ENCODE measurements at regions not wholly inside any gene's neighbourhood (a gene's known extent, or its start where the extent isn't known, plus 50 kb on each side); places are given as distances from the start of the nearest gene placed in this dataset.
A peak's percentile ranks its signal among the peaks of the same experiment; 100 is the strongest.

DNA sequence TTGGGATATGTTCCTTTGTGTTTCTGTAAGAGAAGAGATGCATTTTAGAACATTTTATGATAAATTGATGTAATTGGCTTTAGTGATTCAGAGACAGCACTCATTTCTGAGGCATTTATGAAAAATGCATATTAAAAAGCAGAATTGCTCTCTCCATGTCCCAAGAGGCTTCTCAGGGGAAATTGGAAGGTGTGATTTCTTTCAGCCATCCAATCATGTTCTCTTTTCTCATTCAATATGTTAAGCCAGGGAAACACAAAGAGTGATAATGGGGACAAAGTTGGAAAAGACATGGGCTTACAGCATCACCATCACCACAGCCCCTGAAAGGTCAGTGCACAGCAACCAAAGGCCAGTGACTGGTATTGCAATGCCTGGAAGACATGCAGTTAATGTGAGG is 129.9 kb upstream of the COL1A2 start:
- no peaks in the 10 kb centered on the region for H3K4me1 ChIP-seq (ENCODE audit: insufficient read depth, low read length)
- H3K27me3 ChIP-seq (ENCODE audit: insufficient read depth, low read length) = no peaks in the 10 kb centered on the region
- no peak overlapping the region for H3K27ac Mint-ChIP-seq
- ChIA-PET CTCF (ENCODE audit: partially characterized antibody) (no interaction called here), POLR2A (ENCODE audit: partially characterized antibody) (no interaction called here)
- H3K4me3 ChIP-seq (ENCODE audit: low read length in 2 of 2) = no peak overlapping the region
- DNase-seq = no peak
- no peaks in the 10 kb centered on the region for H3K36me3 ChIP-seq (ENCODE audit: insufficient read depth, low read length)
- no peak overlapping the region for H3K4me3 Mint-ChIP-seq
- no peak overlapping the region for H3K27ac ChIP-seq (ENCODE audit: low read depth, low read length)
- H3K4me1 Mint-ChIP-seq = no peaks in the 10 kb centered on the region
- H3K27me3 Mint-ChIP-seq = peaks cover 0 to 4% of the 10 kb centered on the region in 2 donors
- no peaks in the 10 kb centered on the region for H3K9me3 ChIP-seq (ENCODE audit: control insufficient read depth in 1 of 2, low read length in 2 of 2)
- peaks cover 0 to 3% (median 0%) of the 10 kb centered on the region in 8 donors for H3K9me3 Mint-ChIP-seq
- intact Hi-C loops (cut with micrococcal nuclease) = no loop called here
- no peaks in the 10 kb centered on the region for H3K36me3 Mint-ChIP-seq

DNA sequence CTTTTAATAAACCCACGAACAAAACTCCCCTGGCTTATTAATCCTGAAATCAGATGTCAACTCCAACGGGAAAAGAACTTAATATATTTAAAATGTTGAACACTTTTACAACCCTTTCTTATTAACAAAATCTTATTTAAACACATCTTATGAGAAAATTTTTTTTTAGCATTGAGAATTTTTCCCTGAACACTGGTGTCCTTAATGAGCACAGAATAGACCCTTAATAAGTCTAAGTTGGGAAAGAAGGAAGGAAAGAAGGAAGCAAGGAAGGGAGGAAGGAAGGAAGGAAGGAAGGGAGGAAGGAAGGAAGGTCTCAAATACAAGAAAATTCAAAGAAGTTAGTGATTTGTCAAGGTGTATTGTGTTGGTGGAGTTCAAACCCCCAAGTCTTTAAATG is 129.2 kb upstream of the COL1A2 start:
- ChIA-PET POLR2A (ENCODE audit: partially characterized antibody) (no interaction called here), CTCF (ENCODE audit: partially characterized antibody) (no interaction called here)
- H3K4me3 Mint-ChIP-seq = peak overlapping the region in 1 of 8 donors; percentile 47
- no peaks in the 10 kb centered on the region for H3K9me3 ChIP-seq (ENCODE audit: control insufficient read depth in 1 of 2, low read length in 2 of 2)
- H3K36me3 ChIP-seq (ENCODE audit: insufficient read depth, low read length) = no peaks in the 10 kb centered on the region
- no peaks in the 10 kb centered on the region for H3K4me1 ChIP-seq (ENCODE audit: insufficient read depth, low read length)
- H3K4me1 Mint-ChIP-seq = no peaks in the 10 kb centered on the region
- intact Hi-C loops (cut with micrococcal nuclease) = no loop called here
- no peak overlapping the region for H3K27ac Mint-ChIP-seq
- no peak for DNase-seq
- peaks cover 0 to 4% (median 0%) of the 10 kb centered on the region in 8 donors for H3K9me3 Mint-ChIP-seq
- no peaks in the 10 kb centered on the region for H3K27me3 ChIP-seq (ENCODE audit: insufficient read depth, low read length)
- H3K27me3 Mint-ChIP-seq = peaks cover 0 to 4% of the 10 kb centered on the region in 2 donors
- no peaks in the 10 kb centered on the region for H3K36me3 Mint-ChIP-seq
- no peak overlapping the region for H3K27ac ChIP-seq (ENCODE audit: low read depth, low read length)
- H3K4me3 ChIP-seq (ENCODE audit: low read length in 2 of 2) = no peak overlapping the region

DNA sequence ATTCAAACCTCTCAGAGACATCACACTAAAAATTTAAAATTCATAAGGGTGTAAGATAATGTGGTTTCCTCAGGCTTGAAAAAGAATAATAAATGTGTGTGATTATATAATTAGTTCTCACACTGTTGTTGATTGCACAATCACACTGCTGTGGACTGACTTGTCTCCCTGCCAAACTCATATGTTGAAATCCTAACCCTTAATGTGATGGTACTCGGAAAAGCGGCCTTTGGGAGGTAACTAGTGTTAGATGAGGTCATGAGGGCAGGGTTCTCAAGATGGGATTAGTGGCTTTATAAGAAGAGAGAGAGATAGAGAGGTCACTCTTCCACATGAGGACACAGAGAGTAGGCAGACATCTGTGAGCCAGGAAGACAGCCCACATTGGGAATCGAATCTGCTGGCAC is 128.5 kb upstream of the COL1A2 start:
- intact Hi-C loops (cut with micrococcal nuclease) = no loop called here
- no peaks in the 10 kb centered on the region for H3K9me3 ChIP-seq (ENCODE audit: control insufficient read depth in 1 of 2, low read length in 2 of 2)
- H3K27me3 ChIP-seq (ENCODE audit: insufficient read depth, low read length) = no peaks in the 10 kb centered on the region
- DNase-seq = no peak
- no peaks in the 10 kb centered on the region for H3K4me1 Mint-ChIP-seq
- POLR2A ChIA-PET (ENCODE audit: partially characterized antibody) = no interaction called here
- no peak overlapping the region for H3K27ac Mint-ChIP-seq
- no peaks in the 10 kb centered on the region for H3K36me3 Mint-ChIP-seq
- H3K4me3 ChIP-seq (ENCODE audit: low read length in 2 of 2) = no peak overlapping the region
- H3K4me1 ChIP-seq (ENCODE audit: insufficient read depth, low read length) = no peaks in the 10 kb centered on the region
- H3K27ac ChIP-seq (ENCODE audit: low read depth, low read length) = no peak overlapping the region
- peaks cover 0 to 4% (median 0%) of the 10 kb centered on the region in 8 donors for H3K9me3 Mint-ChIP-seq
- CTCF ChIA-PET (ENCODE audit: partially characterized antibody) = no interaction called here
- H3K4me3 Mint-ChIP-seq = no peak overlapping the region
- H3K27me3 Mint-ChIP-seq = peaks cover 0 to 4% of the 10 kb centered on the region in 2 donors
- no peaks in the 10 kb centered on the region for H3K36me3 ChIP-seq (ENCODE audit: insufficient read depth, low read length)

DNA sequence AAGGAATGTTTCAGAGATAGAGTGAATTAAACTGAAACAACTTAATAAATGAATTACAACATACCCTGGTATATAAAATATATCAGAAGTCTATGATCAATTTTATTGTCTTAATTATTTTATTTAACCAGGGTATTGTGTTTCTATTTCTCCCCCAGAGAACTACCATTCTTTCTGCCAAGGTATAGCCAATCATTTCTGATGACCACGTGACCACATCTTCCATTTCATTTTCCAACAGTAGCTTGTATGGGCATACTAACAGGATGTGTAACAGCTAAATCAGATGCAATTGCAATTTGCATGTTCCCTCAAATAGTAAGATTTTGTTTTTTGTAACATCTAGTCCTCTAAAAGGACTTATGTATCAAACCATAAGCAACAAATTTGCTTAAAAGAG is 123.9 kb upstream of the COL1A2 start:
- CTCF ChIA-PET (ENCODE audit: partially characterized antibody) = no interaction called here
- intact Hi-C loops (cut with micrococcal nuclease) = no loop called here
- DNase-seq = no peak
- no peaks in the 10 kb centered on the region for H3K9me3 ChIP-seq (ENCODE audit: control insufficient read depth in 1 of 2, low read length in 2 of 2)
- Mint-ChIP-seq H3K36me3 (no peaks in the 10 kb centered on the region), H3K9me3 (peaks cover 0 to 4% (median 0%) of the 10 kb centered on the region in 8 donors), H3K4me3 (no peak overlapping the region), H3K27me3 (peaks cover 0 to 4% of the 10 kb centered on the region in 2 donors), H3K27ac (no peak overlapping the region), H3K4me1 (no peaks in the 10 kb centered on the region)
- H3K36me3 ChIP-seq (ENCODE audit: insufficient read depth, low read length) = no peaks in the 10 kb centered on the region
- H3K27me3 ChIP-seq (ENCODE audit: insufficient read depth, low read length) = no peaks in the 10 kb centered on the region
- no peaks in the 10 kb centered on the region for H3K4me1 ChIP-seq (ENCODE audit: insufficient read depth, low read length)
- H3K27ac ChIP-seq (ENCODE audit: low read depth, low read length) = no peak overlapping the region
- POLR2A ChIA-PET (ENCODE audit: partially characterized antibody) = no interaction called here
- H3K4me3 ChIP-seq (ENCODE audit: low read length in 2 of 2) = no peak overlapping the region

DNA sequence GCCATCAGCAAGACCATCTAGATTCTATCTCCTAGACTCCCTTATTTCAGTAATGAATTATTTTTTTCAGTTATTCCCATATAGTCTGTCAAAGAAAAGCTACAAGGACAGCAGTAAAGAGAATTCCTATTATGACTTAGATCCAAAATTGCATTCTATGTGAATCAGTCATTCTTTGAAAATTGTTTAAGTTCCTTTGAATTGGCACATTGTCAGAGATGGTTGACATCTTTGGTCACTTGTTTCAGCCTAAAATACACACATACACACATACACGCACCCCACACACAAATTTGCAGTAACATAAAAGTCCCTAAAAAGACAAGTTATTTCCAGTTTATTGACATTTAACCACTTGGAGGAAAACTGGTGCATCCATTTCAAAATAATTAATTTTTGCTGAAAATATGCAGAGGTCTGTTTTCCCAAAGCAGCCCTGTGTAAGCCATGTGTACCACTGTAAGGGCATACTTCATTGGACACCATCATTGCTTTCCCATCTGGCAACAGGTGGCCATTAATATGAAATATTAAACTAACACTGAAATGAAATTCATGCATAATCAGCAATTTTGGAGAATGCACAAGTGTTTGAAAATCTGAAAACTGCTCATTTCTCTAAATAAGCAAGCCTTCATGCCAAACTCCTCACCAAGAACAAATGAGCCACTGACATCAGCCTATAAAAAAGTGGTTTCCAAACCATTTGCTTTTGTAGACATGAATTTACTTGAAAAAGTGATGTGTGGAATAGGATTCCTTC is 121.7 kb upstream of the COL1A2 start:
- Mint-ChIP-seq H3K36me3 (no peaks in the 10 kb centered on the region), H3K9me3 (peaks cover 0 to 4% (median 0%) of the 10 kb centered on the region in 8 donors), H3K27me3 (peaks cover 0 to 2% of the 10 kb centered on the region in 2 donors), H3K4me1 (no peaks in the 10 kb centered on the region), H3K4me3 (no peak overlapping the region), H3K27ac (no peak overlapping the region)
- Histone ChIP-seq H3K4me1 (ENCODE audit: insufficient read depth, low read length) (no peaks in the 10 kb centered on the region), H3K9me3 (ENCODE audit: control insufficient read depth in 1 of 2, low read length in 2 of 2) (no peaks in the 10 kb centered on the region), H3K27me3 (ENCODE audit: insufficient read depth, low read length) (no peaks in the 10 kb centered on the region), H3K27ac (ENCODE audit: low read depth, low read length) (no peak overlapping the region), H3K36me3 (ENCODE audit: insufficient read depth, low read length) (no peaks in the 10 kb centered on the region), H3K4me3 (ENCODE audit: low read length in 2 of 2) (no peak overlapping the region)
- no peak for DNase-seq
- intact Hi-C loops (cut with micrococcal nuclease) = no loop called here
- POLR2A ChIA-PET (ENCODE audit: partially characterized antibody) = no interaction called here
- CTCF ChIA-PET (ENCODE audit: partially characterized antibody) = no interaction called here

DNA sequence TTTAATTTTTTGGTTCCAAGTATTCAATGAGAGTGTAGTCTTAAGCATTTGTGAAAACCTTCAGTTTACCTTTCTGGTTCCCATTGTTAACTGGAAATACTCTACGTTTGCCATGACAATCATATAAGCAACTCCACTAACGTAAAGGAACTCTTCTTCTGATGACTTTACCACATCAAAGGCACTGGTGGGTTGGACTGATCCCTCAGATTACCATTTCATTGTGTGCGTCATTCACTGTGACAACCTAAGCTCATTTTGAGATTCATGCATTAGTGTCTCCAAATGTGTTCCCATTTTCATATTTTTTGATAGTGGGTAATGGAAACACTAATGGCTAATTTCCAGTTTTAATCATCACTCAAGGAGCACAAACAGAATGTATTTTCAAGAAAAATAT is 119.9 kb upstream of the COL1A2 start:
- Mint-ChIP-seq H3K4me1 (no peaks in the 10 kb centered on the region), H3K36me3 (no peaks in the 10 kb centered on the region), H3K4me3 (no peak overlapping the region), H3K27me3 (peaks cover 0 to 2% of the 10 kb centered on the region in 2 donors), H3K27ac (no peak overlapping the region), H3K9me3 (peaks cover 0 to 2% (median 0%) of the 10 kb centered on the region in 8 donors)
- CTCF ChIA-PET (ENCODE audit: partially characterized antibody) = no interaction called here
- H3K9me3 ChIP-seq (ENCODE audit: control insufficient read depth in 1 of 2, low read length in 2 of 2) = no peaks in the 10 kb centered on the region
- peak in 1 of 5 donors; percentile 15 for DNase-seq
- no peaks in the 10 kb centered on the region for H3K27me3 ChIP-seq (ENCODE audit: insufficient read depth, low read length)
- POLR2A ChIA-PET (ENCODE audit: partially characterized antibody) = no interaction called here
- intact Hi-C loops (cut with micrococcal nuclease) = no loop called here
- H3K4me3 ChIP-seq (ENCODE audit: low read length in 2 of 2) = no peak overlapping the region
- H3K27ac ChIP-seq (ENCODE audit: low read depth, low read length) = no peak overlapping the region
- H3K36me3 ChIP-seq (ENCODE audit: insufficient read depth, low read length) = no peaks in the 10 kb centered on the region
- no peaks in the 10 kb centered on the region for H3K4me1 ChIP-seq (ENCODE audit: insufficient read depth, low read length)

DNA sequence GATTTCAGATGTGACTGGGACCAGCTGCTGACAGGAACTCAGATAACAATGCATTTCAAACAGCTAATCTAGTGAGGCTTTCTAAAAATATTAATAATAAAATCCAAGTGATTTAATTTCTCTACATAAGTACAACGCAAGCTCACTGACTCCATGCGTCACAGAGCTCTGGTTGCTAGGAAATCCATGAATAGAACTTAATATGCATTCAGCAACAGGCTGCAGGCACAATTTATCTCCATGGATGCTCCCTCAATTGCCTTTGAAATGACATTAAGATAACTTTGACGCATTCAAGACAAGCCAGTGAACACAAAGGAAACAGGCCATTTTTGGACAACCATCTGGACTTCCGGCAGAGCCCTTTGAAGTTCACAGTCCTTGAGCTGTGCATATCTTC is 118.7 kb upstream of the COL1A2 start:
- no peaks in the 10 kb centered on the region for H3K4me1 Mint-ChIP-seq
- Histone ChIP-seq H3K9me3 (ENCODE audit: control insufficient read depth in 1 of 2, low read length in 2 of 2) (no peaks in the 10 kb centered on the region), H3K36me3 (ENCODE audit: insufficient read depth, low read length) (no peaks in the 10 kb centered on the region), H3K27ac (ENCODE audit: low read depth, low read length) (no peak overlapping the region), H3K4me1 (ENCODE audit: insufficient read depth, low read length) (no peaks in the 10 kb centered on the region), H3K27me3 (ENCODE audit: insufficient read depth, low read length) (no peaks in the 10 kb centered on the region), H3K4me3 (ENCODE audit: low read length in 2 of 2) (no peak overlapping the region)
- no peaks in the 10 kb centered on the region for H3K36me3 Mint-ChIP-seq
- no peak overlapping the region for H3K4me3 Mint-ChIP-seq
- peaks cover 0 to 2% (median 0%) of the 10 kb centered on the region in 8 donors for H3K9me3 Mint-ChIP-seq
- intact Hi-C loops (cut with micrococcal nuclease) = no loop called here
- DNase-seq = no peak
- ChIA-PET CTCF (ENCODE audit: partially characterized antibody) (no interaction called here), POLR2A (ENCODE audit: partially characterized antibody) (no interaction called here)
- peaks cover 0 to 2% of the 10 kb centered on the region in 2 donors for H3K27me3 Mint-ChIP-seq
- no peak overlapping the region for H3K27ac Mint-ChIP-seq
